Activated naive CD8-positive, alpha-beta T cell treated with anti-CD3 and anti-CD28 coated beads, Interleukin-2, amount 50 U/mL, for 24 hours (primary cell): ENCODE measurements at regions not wholly inside any gene's neighbourhood (a gene's known extent, or its start where the extent isn't known, plus 50 kb on each side); places are given as distances from the start of the nearest gene placed in this dataset.

ENCODE experiments used
- ATAC-seq: fragments of 150-1000 bp; cut with Tn5 transposase; one replicate; pipeline ENCODE4 v1.10.0; 2021
- DNase-seq: peaks from one replicate; pipeline ENCODE4 v3.0.0; 2021
- H3K27ac Mint-ChIP-seq: one replicate; pipeline ENCODE4 v1.8.0; 2021; ENCODE audit warnings: mild to moderate bottlenecking, mixed read lengths
- H3K27me3 Mint-ChIP-seq: one replicate; pipeline ENCODE4 v1.8.0; 2021; ENCODE audit warnings: mixed read lengths
- H3K36me3 Mint-ChIP-seq: one replicate; pipeline ENCODE4 v1.8.0; 2021; ENCODE audit warnings: low read depth, mixed read lengths
- H3K4me1 Mint-ChIP-seq: one replicate; pipeline ENCODE4 v1.8.0; 2021; ENCODE audit warnings: mixed read lengths
- H3K4me3 Mint-ChIP-seq: one replicate; pipeline ENCODE4 v1.8.0; 2021; ENCODE audit warnings: mild to moderate bottlenecking, moderate library complexity, mixed read lengths
- H3K9me3 Mint-ChIP-seq: one replicate; pipeline ENCODE4 v1.8.0; 2021; ENCODE audit warnings: mixed read lengths

DNA sequence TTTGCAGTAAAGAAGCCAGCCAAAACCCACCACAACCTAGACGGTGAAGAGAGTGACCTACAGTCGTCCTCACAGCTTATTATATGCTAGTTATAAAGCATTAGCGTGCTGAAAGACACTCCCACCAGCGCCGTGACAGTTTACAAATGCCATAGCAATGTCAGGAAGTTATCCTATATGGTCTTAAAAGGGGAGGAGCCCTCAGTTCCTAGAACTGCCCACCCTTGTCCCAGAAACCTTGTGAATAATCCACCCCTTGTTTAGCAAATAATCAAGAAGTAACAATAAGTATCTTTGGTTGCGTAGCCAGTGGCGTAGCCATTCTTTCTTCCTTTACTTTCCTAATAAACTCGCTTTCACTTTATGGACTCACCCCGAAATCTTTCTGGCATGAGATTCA is 227.9 kb upstream of the ARGLU1 start:
- ATAC-seq = no peak
- Mint-ChIP-seq H3K27me3 (peaks cover 6% of the 10 kb centered on the region), H3K9me3 (no peaks in the 10 kb centered on the region), H3K27ac (no peak overlapping the region), H3K4me1 (no peaks in the 10 kb centered on the region), H3K4me3 (no peak overlapping the region), H3K36me3 (no peaks in the 10 kb centered on the region)
- DNase-seq = no peak

DNA sequence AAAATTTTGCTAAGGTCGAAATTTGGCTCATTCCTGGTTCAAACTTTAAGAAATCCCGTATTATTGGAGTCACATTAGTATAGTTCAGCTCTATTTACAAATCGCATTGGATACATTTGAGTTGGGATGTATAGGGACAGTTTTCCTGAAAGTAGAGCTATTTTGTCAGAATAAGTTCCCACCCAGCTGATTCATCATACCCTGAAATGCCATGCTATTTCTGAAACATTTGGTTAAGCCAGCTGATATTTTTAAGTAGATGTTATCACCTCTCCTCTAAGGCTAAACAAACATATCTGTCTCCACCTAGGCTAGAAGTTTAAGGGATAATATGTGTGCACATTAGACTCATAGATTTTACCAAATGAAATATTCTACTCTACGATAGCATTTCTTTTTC is 226.2 kb upstream of the ARGLU1 start:
- Mint-ChIP-seq H3K27ac (no peak overlapping the region), H3K36me3 (no peaks in the 10 kb centered on the region), H3K4me1 (no peaks in the 10 kb centered on the region), H3K4me3 (no peak overlapping the region), H3K27me3 (peaks cover 6% of the 10 kb centered on the region), H3K9me3 (no peaks in the 10 kb centered on the region)
- no peak for DNase-seq
- ATAC-seq = no peak

DNA sequence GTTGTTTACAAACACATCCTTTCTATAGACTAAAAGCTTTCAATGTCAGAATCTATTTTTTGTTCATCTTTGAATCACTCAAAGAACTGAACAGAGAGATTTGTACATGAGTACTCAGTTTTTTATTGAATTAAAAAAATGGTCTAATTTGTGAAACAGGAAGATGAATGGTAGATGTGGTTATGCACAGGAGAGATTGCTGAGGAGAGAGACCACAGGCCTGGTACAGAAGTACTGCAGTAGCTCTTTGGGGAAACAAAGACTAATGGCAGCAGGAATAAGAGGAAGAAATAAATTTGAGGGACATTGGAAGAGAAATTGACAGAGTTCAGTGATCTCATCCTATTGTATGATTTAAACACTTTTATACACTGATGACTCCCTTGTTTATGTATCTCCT is 222.0 kb upstream of the ARGLU1 start:
- DNase-seq (no peak), ATAC-seq (no peak)
- no peak overlapping the region for H3K27ac Mint-ChIP-seq
- H3K36me3 Mint-ChIP-seq = no peaks in the 10 kb centered on the region
- H3K4me3 Mint-ChIP-seq = no peak overlapping the region
- H3K4me1 Mint-ChIP-seq = no peaks in the 10 kb centered on the region
- peaks cover 3% of the 10 kb centered on the region for H3K9me3 Mint-ChIP-seq
- H3K27me3 Mint-ChIP-seq = peaks cover 2% of the 10 kb centered on the region

DNA sequence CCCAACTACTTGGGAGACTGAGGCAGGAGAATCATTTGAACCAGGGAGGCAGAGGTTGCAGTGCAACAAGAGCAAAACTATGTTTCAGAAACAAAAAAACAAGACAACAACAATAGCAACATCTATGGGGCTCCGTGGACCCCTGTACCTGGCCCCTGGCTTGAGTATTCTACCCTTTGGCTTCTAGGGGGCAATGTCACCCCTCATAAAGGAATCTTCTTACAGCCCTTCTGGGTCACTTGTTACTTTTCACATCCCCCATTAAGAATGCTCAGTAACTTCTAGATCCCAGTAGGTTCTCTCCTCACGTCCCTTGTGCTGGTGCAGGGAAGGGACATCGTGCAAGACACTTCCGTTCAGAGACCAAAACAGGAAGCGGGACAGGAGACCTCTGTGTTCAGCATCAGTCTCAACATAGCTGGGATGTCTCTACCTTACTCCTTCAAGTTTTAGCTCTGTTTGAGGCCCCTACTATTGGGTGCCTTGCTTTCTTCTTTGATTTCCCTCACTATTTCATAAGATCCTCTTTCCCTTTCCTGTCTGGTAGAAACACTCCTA is 218.1 kb upstream of the ARGLU1 start:
- ATAC-seq = no peak
- Mint-ChIP-seq H3K27ac (no peak overlapping the region), H3K9me3 (peaks cover 3% of the 10 kb centered on the region), H3K4me1 (no peaks in the 10 kb centered on the region), H3K36me3 (no peaks in the 10 kb centered on the region), H3K4me3 (no peak overlapping the region), H3K27me3 (peaks cover 2% of the 10 kb centered on the region)
- no peak for DNase-seq

DNA sequence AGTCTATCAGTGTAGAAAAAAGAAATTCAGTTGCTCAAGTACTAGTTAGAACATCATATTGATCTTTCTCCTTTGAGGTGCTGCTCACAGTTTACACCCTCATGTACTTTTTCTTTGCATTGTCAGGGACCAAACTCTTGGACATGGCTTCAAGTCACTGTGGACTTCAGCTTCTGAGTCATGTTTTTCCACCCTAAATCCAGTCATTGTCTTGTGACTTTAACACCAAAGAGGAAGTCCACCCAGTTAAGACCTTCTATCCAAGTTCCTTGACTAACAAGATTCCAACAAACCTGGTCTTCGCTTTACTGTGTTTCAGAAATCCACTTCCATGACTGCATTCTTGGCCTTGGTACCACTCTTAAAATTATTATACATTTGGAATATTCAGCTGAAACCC is 206.7 kb upstream of the ARGLU1 start:
- H3K36me3 Mint-ChIP-seq = no peaks in the 10 kb centered on the region
- H3K4me1 Mint-ChIP-seq = no peaks in the 10 kb centered on the region
- DNase-seq (no peak), ATAC-seq (no peak)
- no peaks in the 10 kb centered on the region for H3K27me3 Mint-ChIP-seq
- peaks cover 12% of the 10 kb centered on the region for H3K9me3 Mint-ChIP-seq
- H3K4me3 Mint-ChIP-seq = no peak overlapping the region
- H3K27ac Mint-ChIP-seq = no peak overlapping the region

DNA sequence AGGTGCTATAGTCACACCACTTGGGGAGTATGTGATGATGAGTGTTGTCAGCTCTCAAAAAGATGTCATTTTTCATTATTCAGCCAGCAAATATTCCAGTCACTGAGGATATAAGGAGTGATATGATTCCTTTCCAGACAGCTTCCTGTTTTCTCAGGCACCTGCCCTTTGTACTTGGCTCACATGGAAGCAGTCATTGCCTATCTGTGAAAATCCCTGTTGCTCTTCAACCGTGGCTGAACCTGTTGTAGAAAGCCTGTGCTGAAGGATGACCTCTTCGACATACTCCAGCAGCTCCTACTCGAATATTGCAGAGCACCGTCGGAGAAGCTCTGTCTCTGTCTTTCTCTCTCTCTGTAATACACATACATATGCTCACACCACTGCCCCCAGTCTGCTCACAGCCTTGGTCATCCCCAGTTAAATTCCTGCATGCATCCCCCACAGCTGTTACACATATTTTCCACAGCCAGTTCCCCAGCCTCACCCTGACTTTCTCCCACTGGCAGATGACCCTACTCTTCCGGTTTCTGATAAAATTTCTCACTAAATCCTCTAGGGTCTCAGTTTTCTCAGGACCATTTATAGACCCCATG is 204.2 kb upstream of the ARGLU1 start:
- Mint-ChIP-seq H3K4me3 (no peak overlapping the region), H3K27ac (no peak overlapping the region), H3K36me3 (no peaks in the 10 kb centered on the region), H3K27me3 (no peaks in the 10 kb centered on the region), H3K9me3 (peaks cover 16% of the 10 kb centered on the region), H3K4me1 (no peaks in the 10 kb centered on the region)
- ATAC-seq = no peak
- DNase-seq = no peak

DNA sequence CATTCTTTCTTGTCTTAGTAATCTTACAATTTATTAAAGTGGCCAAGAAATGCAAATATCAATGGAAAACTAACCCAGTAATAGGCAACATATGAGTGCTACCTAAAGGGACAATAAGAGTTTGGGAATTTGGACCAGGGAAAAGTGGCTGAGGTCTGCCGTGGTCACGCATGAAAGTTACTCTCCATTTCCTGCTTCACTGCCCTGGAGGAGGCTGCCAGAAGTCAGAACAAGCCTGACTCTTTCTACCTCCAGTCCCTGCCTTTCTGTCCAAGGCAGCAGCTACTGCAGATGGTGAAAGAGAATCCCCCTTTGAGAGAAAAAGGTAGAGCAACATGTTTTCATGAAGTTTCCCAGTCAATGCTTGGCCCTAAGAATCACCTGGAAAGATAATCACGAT is 201.1 kb upstream of the ARGLU1 start:
- H3K27ac Mint-ChIP-seq = no peak overlapping the region
- no peak overlapping the region for H3K4me3 Mint-ChIP-seq
- H3K27me3 Mint-ChIP-seq = no peaks in the 10 kb centered on the region
- peaks cover 5% of the 10 kb centered on the region for H3K9me3 Mint-ChIP-seq
- DNase-seq = no peak
- H3K4me1 Mint-ChIP-seq = no peaks in the 10 kb centered on the region
- no peaks in the 10 kb centered on the region for H3K36me3 Mint-ChIP-seq
- ATAC-seq = no peak

DNA sequence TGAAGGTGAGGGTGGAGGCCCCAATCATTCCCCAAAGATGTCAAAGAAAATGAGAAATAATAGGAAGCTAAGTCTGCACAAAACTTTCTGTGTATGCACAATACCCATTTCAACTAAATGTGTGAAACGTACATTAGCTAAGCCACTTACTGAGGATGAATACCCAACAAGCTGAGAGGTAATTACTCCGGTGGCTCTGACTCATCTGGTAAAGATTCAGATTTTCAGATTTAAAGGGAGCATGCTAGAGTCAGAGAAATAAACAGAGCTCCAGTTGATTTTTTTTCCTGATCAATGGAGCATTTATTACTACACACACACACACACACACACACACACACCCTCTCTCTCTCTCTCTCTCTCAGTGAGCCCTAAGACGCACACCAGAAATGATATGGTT is 194.8 kb upstream of the ARGLU1 start:
- no peak overlapping the region for H3K27ac Mint-ChIP-seq
- no peaks in the 10 kb centered on the region for H3K4me1 Mint-ChIP-seq
- no peaks in the 10 kb centered on the region for H3K36me3 Mint-ChIP-seq
- H3K9me3 Mint-ChIP-seq = peaks cover 5% of the 10 kb centered on the region
- no peaks in the 10 kb centered on the region for H3K27me3 Mint-ChIP-seq
- ATAC-seq = no peak
- H3K4me3 Mint-ChIP-seq = no peak overlapping the region
- DNase-seq = no peak

DNA sequence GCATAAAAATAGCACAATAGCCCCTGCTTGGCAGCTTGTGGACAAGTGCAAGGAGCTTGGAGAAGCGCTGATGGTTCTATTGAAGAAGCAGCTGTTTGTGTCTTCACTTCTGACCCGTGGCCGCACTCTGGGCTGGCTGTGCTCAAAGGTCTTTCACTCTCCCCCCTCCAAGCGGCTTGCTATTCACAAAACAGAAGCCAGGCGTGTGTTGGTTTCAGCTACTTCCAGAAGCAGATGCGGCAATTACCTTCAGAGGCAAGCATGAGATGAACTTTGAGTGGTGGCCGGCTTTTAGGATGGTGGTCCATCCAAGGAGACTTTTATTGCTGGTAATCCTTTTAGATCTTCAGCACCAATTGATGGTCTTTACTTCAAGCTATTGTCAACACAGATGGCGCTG is 188.5 kb upstream of the ARGLU1 start:
- no peaks in the 10 kb centered on the region for H3K9me3 Mint-ChIP-seq
- DNase-seq (no peak), ATAC-seq (no peak)
- H3K27ac Mint-ChIP-seq = no peak overlapping the region
- peaks cover 9% of the 10 kb centered on the region for H3K27me3 Mint-ChIP-seq
- no peaks in the 10 kb centered on the region for H3K4me1 Mint-ChIP-seq
- H3K36me3 Mint-ChIP-seq = no peaks in the 10 kb centered on the region
- no peak overlapping the region for H3K4me3 Mint-ChIP-seq

DNA sequence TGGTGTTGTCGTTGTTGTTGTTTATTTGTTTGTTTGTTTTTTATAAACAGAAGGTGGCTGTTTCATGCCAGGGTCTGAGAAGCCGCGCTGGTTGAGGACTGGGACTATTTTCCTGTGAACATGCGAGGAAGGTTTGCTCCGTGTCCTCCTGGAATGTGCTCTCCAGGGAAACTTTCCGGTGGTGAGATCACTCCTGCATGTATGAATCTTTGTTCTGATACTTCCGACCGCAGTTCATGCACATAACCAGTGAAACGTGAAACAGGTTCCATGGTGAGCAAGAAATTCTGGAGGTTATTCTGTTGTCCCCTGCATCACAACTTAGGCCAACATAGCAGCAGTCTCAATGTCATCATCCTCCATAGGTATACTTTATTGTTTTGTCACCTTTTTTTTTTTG is 187.6 kb upstream of the ARGLU1 start:
- peaks cover 12% of the 10 kb centered on the region for H3K27me3 Mint-ChIP-seq
- H3K36me3 Mint-ChIP-seq = no peaks in the 10 kb centered on the region
- H3K4me1 Mint-ChIP-seq = no peaks in the 10 kb centered on the region
- DNase-seq (no peak), ATAC-seq (no peak)
- no peak overlapping the region for H3K27ac Mint-ChIP-seq
- no peak overlapping the region for H3K4me3 Mint-ChIP-seq
- no peaks in the 10 kb centered on the region for H3K9me3 Mint-ChIP-seq

DNA sequence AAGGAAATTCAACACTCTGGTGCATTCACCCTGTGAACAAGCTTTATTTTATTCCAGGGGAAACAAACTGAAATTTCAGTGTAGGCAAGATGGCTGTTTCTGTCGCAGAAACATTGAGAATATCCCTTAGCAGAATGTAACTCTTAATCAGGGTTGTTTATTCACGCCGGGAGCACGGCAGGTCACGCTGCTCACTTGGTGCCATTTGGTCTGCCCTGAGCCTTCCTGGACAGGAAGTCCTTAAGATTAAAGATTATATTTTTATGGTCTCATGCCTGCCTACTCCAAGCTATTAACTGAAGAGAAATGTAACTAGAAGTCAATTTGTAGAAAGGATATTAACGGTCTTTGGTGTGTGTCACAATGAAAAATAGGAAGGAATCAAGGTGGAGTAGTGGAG is 185.3 kb upstream of the ARGLU1 start:
- H3K27ac Mint-ChIP-seq = no peak overlapping the region
- no peaks in the 10 kb centered on the region for H3K4me1 Mint-ChIP-seq
- H3K4me3 Mint-ChIP-seq = no peak overlapping the region
- H3K9me3 Mint-ChIP-seq = no peaks in the 10 kb centered on the region
- DNase-seq (no peak), ATAC-seq (no peak)
- H3K27me3 Mint-ChIP-seq = peaks cover 12% of the 10 kb centered on the region
- no peaks in the 10 kb centered on the region for H3K36me3 Mint-ChIP-seq

DNA sequence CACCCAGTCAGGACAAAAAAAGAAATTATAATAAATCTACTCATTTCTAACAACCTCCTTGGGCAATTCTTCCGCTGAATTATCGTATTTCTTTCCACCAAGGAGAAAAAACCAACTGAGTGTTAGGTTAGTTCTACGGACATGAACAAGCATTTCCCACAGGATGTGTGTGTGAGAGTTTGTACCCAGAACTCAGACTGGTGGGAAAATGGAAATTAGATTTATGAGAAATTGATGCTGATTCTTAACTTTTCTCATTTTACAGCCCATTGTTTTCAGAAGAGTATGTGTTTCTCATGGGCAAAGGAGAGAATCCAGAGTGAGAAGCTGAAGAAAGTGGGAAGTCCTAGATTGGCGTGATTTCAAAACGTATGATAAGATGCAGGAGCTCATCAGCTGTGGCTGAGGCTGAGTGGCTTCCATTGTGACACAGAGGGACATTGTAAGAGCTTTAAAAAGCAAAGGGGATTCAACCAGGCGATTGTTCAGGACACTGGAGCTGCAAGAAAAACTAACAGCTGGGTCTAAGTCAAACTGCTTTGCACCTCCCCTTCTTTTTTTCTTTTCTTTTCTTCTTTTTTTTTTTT is 184.7 kb upstream of the ARGLU1 start:
- H3K9me3 Mint-ChIP-seq = no peaks in the 10 kb centered on the region
- ATAC-seq = no peak
- no peaks in the 10 kb centered on the region for H3K4me1 Mint-ChIP-seq
- no peak overlapping the region for H3K4me3 Mint-ChIP-seq
- no peaks in the 10 kb centered on the region for H3K36me3 Mint-ChIP-seq
- peaks cover 12% of the 10 kb centered on the region for H3K27me3 Mint-ChIP-seq
- no peak for DNase-seq
- H3K27ac Mint-ChIP-seq = no peak overlapping the region

DNA sequence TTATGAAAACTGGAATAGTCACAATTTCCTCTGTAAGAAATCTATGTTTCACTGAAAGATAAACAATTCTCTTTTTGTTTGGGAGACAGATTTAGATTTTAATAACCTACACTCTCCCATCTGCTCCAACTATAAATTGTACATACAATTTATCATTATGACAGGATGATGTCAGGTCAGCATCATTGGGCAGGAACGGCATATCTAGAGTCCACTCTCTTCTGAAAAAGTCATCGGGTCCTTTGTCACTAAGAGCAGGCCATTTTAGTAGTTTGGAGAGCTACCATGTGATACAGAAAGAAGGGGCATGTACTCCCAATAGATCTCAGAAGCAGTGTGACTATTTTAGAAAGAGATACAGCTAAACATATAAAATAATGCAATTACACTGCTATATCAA is 180.8 kb upstream of the ARGLU1 start:
- DNase-seq = no peak
- Mint-ChIP-seq H3K27me3 (peaks cover 12% of the 10 kb centered on the region), H3K4me3 (no peak overlapping the region), H3K36me3 (no peaks in the 10 kb centered on the region), H3K9me3 (no peaks in the 10 kb centered on the region), H3K4me1 (no peaks in the 10 kb centered on the region), H3K27ac (no peak overlapping the region)
- no peak for ATAC-seq

DNA sequence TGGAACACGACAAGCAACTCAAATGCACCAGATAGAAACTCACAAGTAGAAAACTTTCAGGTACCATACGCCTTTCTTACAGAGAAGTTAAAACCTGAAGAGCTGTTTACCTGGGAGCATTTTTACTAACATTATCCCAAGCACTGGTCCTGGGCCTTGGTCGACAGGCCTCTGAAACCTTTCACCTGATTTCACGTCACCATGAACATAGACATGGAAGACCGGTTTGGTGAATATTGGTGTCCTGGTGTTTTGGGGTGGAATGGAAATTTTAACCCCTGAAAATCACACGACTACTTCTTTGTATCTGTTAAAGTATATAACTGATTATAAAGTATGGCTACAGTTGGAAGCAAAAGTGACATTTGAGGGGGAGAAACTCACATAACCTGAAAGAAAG is 176.6 kb upstream of the ARGLU1 start:
- Mint-ChIP-seq H3K9me3 (no peaks in the 10 kb centered on the region), H3K4me3 (no peak overlapping the region), H3K4me1 (no peaks in the 10 kb centered on the region), H3K27me3 (no peaks in the 10 kb centered on the region), H3K36me3 (no peaks in the 10 kb centered on the region), H3K27ac (no peak overlapping the region)
- ATAC-seq (no peak), DNase-seq (no peak)

DNA sequence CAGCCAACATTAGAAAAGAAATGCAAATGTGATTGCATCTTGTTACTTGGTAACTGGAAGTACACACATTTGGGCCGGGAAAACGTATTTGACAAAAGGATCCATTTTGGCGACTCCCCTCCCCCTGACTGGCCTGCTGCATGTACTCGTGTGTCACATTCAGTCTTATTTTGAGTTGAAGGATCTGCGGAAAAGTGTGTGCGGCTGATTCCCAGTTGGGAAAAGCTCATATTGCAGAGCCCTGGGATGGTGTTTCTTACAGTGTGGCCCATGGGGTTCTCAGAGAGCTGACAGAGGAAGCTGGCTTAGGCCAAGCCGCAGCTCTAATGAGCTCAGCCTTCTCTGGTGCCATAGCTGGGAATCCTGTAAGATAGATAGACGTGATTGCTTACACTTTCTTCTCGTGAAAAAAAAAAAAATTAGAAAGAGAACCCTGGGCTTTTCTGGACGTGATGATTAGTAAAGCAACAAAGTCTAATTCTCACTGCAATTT is 170.3 kb upstream of the ARGLU1 start:
- Mint-ChIP-seq H3K27me3 (no peaks in the 10 kb centered on the region), H3K27ac (no peak overlapping the region), H3K4me3 (no peak overlapping the region), H3K9me3 (no peaks in the 10 kb centered on the region), H3K36me3 (no peaks in the 10 kb centered on the region), H3K4me1 (no peaks in the 10 kb centered on the region)
- no peak for DNase-seq
- no peak for ATAC-seq

DNA sequence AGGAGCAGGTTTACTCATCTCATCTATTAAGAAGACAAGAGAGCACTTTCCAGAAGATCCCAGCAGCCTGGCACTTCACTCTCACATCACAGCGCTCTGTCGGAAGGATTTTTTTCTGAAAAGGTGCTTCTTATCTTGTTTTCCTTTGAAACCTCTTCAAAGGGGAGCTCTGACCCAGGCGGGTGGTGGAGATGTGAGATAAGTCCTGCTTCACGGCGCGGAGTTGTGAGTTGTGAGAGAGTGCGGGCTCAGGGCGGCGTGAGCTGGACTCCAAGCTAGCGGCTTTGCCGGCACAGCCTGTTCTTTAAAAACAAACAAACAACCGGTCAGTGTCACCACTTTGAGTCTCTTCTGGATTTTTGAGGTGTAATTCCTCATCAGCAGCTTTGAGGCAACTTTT is 169.0 kb upstream of the ARGLU1 start:
- DNase-seq (no peak), ATAC-seq (no peak)
- no peak overlapping the region for H3K27ac Mint-ChIP-seq
- no peaks in the 10 kb centered on the region for H3K9me3 Mint-ChIP-seq
- no peaks in the 10 kb centered on the region for H3K36me3 Mint-ChIP-seq
- no peaks in the 10 kb centered on the region for H3K27me3 Mint-ChIP-seq
- no peak overlapping the region for H3K4me3 Mint-ChIP-seq
- no peaks in the 10 kb centered on the region for H3K4me1 Mint-ChIP-seq
